ENCODE measurements at regions not wholly inside any gene's neighbourhood (a gene's known extent, or its start where the extent isn't known, plus 50 kb on each side); places are given as distances from the start of the nearest gene placed in this dataset.
"Not testable (repeated sequence)": the region's sequence is repeated elsewhere in the genome, so short reads cannot be mapped to it uniquely, and the experiment has no call there.

- TF ChIP-seq POLR2A (IDR thresholded peaks at IDR 0.05) (no peak), POLR2AphosphoS5 (IDR thresholded peaks at IDR 0.05) (no peak), CTCF (IDR thresholded peaks at IDR 0.05) (no peak), EP300 (IDR thresholded peaks at IDR 0.05) (no peak)
- Histone ChIP-seq H3K27me3 (no peaks in the 10 kb centered on the region), H3K27ac (no peak overlapping the region), H3K36me3 (no peaks in the 10 kb centered on the region), H3K4me3 (no peak overlapping the region), H3K4me1 (no peaks in the 10 kb centered on the region), H3K9me3 (no peaks in the 10 kb centered on the region)
- ATAC-seq (ENCODE audit: low FRiP score in 2 of 2) (no peak), DNase-seq (no peak)
These were observed 221.5 kb upstream of the TMEM229A start for GRCh38 chr7:124254396-124254795.

GRCh38 chr7:124251636-124252035 is 218.8 kb upstream of the TMEM229A start:
- no peak overlapping the region for H3K27ac ChIP-seq
- DNase-seq (no peak), ATAC-seq (ENCODE audit: low FRiP score in 2 of 2) (no peak)
- no peaks in the 10 kb centered on the region for H3K27me3 ChIP-seq
- H3K4me1 ChIP-seq: no peaks in the 10 kb centered on the region
- no peaks in the 10 kb centered on the region for H3K9me3 ChIP-seq
- H3K36me3 ChIP-seq: no peaks in the 10 kb centered on the region
- H3K4me3 ChIP-seq: no peak overlapping the region
- no peak for TF ChIP-seq CTCF (IDR thresholded peaks at IDR 0.05)
- no peak for TF ChIP-seq POLR2AphosphoS5 (IDR thresholded peaks at IDR 0.05)
- no peak for TF ChIP-seq EP300 (IDR thresholded peaks at IDR 0.05)
- no peak for TF ChIP-seq POLR2A (IDR thresholded peaks at IDR 0.05)

- no peaks in the 10 kb centered on the region for H3K4me1 ChIP-seq
- WGBS, 2 donors: 64 to 65% methylated on average over 5 of the region's 5 CpGs
- no peak overlapping the region for H3K4me3 ChIP-seq
- H3K36me3 ChIP-seq: no peaks in the 10 kb centered on the region
- H3K27ac ChIP-seq: no peak overlapping the region
- no peaks in the 10 kb centered on the region for H3K9me3 ChIP-seq
- TF ChIP-seq CTCF (IDR thresholded peaks at IDR 0.05) (no peak), POLR2A (IDR thresholded peaks at IDR 0.05) (no peak), POLR2AphosphoS5 (IDR thresholded peaks at IDR 0.05) (no peak), EP300 (IDR thresholded peaks at IDR 0.05) (no peak)
- DNase-seq (no peak), ATAC-seq (ENCODE audit: low FRiP score in 2 of 2) (no peak)
- no peaks in the 10 kb centered on the region for H3K27me3 ChIP-seq
These were observed 217.6 kb upstream of the TMEM229A start for GRCh38 chr7:124250297-124251034.

GRCh38 chr7:124247691-124248090 is 214.8 kb upstream of the TMEM229A start:
- WGBS, 2 donors: 38 to 53% methylated on average over 2 of the region's 2 CpGs
- no peaks in the 10 kb centered on the region for H3K36me3 ChIP-seq
- no peak overlapping the region for H3K4me3 ChIP-seq
- DNase-seq: no peak
- H3K9me3 ChIP-seq: no peaks in the 10 kb centered on the region
- TF ChIP-seq EP300 (IDR thresholded peaks at IDR 0.05) (no peak), POLR2AphosphoS5 (IDR thresholded peaks at IDR 0.05) (no peak), POLR2A (IDR thresholded peaks at IDR 0.05) (no peak), CTCF (IDR thresholded peaks at IDR 0.05) (no peak)
- H3K27ac ChIP-seq: no peak overlapping the region
- H3K27me3 ChIP-seq: no peaks in the 10 kb centered on the region
- no peaks in the 10 kb centered on the region for H3K4me1 ChIP-seq
- no peak for ATAC-seq (ENCODE audit: low FRiP score in 2 of 2)

- H3K4me1 ChIP-seq: no peaks in the 10 kb centered on the region
- 44 to 54% methylated on average over 2 of the region's 2 CpGs for WGBS, 2 donors
- TF ChIP-seq POLR2AphosphoS5 (IDR thresholded peaks at IDR 0.05) (no peak), POLR2A (IDR thresholded peaks at IDR 0.05) (no peak), CTCF (IDR thresholded peaks at IDR 0.05) (no peak), EP300 (IDR thresholded peaks at IDR 0.05) (no peak)
- H3K27ac ChIP-seq: no peak overlapping the region
- ATAC-seq (ENCODE audit: low FRiP score in 2 of 2) (no peak), DNase-seq (no peak)
- H3K4me3 ChIP-seq: no peak overlapping the region
- no peaks in the 10 kb centered on the region for H3K36me3 ChIP-seq
- no peaks in the 10 kb centered on the region for H3K27me3 ChIP-seq
- H3K9me3 ChIP-seq: no peaks in the 10 kb centered on the region
These were observed 213.5 kb upstream of the TMEM229A start for GRCh38 chr7:124246262-124246863.

GRCh38 chr7:124244469-124244868 is 211.6 kb upstream of the TMEM229A start:
- not testable (repeated sequence) for DNase-seq; H3K27ac ChIP-seq; ATAC-seq (ENCODE audit: low FRiP score in 2 of 2)

More at GRCh38 chr7:124244469-124244868, 211.6 kb upstream of the TMEM229A start:
- H3K4me3 ChIP-seq, H3K9me3 ChIP-seq, H3K4me1 ChIP-seq, H3K36me3 ChIP-seq, H3K27me3 ChIP-seq: not testable (repeated sequence)
